Left renal pelvis (tissue), 4 donors: ENCODE measurements at regions not wholly inside any gene's neighbourhood (a gene's known extent, or its start where the extent isn't known, plus 50 kb on each side); places are given as distances from the start of the nearest gene placed in this dataset.

ENCODE experiments used
- DNase-seq, 4 donors: peaks; one replicate each; pipeline ENCODE4 v3.0.0-alpha.2; 2013; ENCODE audit warnings: low read depth in 4 of 4, low spot score in 3 of 4

- DNase-seq: no peak
These were observed 184.2 kb downstream of the NSG2 start for GRCh38 chr5:174229514-174230370.

- no peak for DNase-seq
These were observed 186.5 kb downstream of the NSG2 start for GRCh38 chr5:174231956-174232487.

GRCh38 chr5:174234388-174234787 is 188.9 kb downstream of the NSG2 start:
- DNase-seq: no peak

GRCh38 chr5:174235221-174236011 is 189.9 kb downstream of the NSG2 start:
- no peak for DNase-seq

- DNase-seq: no peak
These were observed 190.6 kb downstream of the NSG2 start for GRCh38 chr5:174236070-174236469.

- DNase-seq: no peak
These were observed 194.2 kb downstream of the NSG2 start for GRCh38 chr5:174239718-174240117.

- no peak for DNase-seq
These were observed 197.1 kb downstream of the NSG2 start for GRCh38 chr5:174242573-174242972.

- DNase-seq: no peak
These were observed 198.4 kb downstream of the NSG2 start for GRCh38 chr5:174243904-174244303.

GRCh38 chr5:174245516-174246075 is 200.1 kb downstream of the NSG2 start:
- no peak for DNase-seq

GRCh38 chr5:174246743-174247142 is 201.2 kb downstream of the NSG2 start:
- no peak for DNase-seq

- no peak for DNase-seq
These were observed 201.8 kb downstream of the NSG2 start for GRCh38 chr5:174247301-174247700.

GRCh38 chr5:174251305-174252000 is 205.9 kb downstream of the NSG2 start:
- DNase-seq: no peak

- DNase-seq: no peak
These were observed 206.6 kb downstream of the NSG2 start for GRCh38 chr5:174252121-174252520.

GRCh38 chr5:174259696-174260420 is 214.4 kb downstream of the NSG2 start:
- no peak for DNase-seq

GRCh38 chr5:174271316-174271715 is 225.8 kb downstream of the NSG2 start:
- DNase-seq: no peak

GRCh38 chr5:174272671-174273070 is 227.2 kb downstream of the NSG2 start:
- DNase-seq: no peak

GRCh38 chr5:174273325-174273724 is 227.8 kb downstream of the NSG2 start:
- no peak for DNase-seq

GRCh38 chr5:174275959-174276358 is 230.5 kb downstream of the NSG2 start:
- no peak for DNase-seq

- no peak for DNase-seq
These were observed 235.7 kb downstream of the NSG2 start for GRCh38 chr5:174281089-174281760.
